ENCODE measurements at regions not wholly inside any gene's neighbourhood (a gene's known extent, or its start where the extent isn't known, plus 50 kb on each side); places are given as distances from the start of the nearest gene placed in this dataset.

DNA sequence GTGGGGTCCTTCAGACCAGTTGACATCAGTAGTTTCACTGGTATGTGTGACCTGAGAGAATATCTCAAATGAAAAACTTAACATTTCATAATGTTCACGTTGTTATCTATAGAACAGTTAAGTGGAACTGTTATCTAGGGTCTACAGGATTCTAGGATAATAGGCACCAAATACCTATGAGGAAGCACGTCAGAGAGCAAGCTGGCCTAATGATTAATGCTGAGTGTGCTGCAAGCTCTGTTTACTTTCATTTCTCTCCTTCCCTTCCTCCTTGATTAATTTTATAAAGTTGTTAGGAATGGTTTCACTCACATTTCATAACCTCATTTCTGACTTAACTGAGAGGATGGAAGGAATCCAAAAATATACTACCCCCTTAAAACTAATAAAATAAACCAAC, 362.5 kb upstream of the ZNF717 start:
- no peak for TF ChIP-seq POLR2AphosphoS5 (IDR thresholded peaks at IDR 0.05; ENCODE audit: low read depth, low read length)
- TF ChIP-seq POLR2A (IDR thresholded peaks at IDR 0.05; ENCODE audit: low read depth, low read length): no peak
- no peak for TF ChIP-seq PAX5 (IDR thresholded peaks at IDR 0.05; ENCODE audit: insufficient read depth, low read length, severe bottlenecking)
- TF ChIP-seq POU2F2 (IDR thresholded peaks at IDR 0.05; ENCODE audit: low read depth, low read length): no peak
- no peak for TF ChIP-seq SPI1 (IDR thresholded peaks at IDR 0.05; ENCODE audit: low read depth, low read length)
